HUDEP-2 (cell line): ENCODE measurements at regions not wholly inside any gene's neighbourhood (a gene's known extent, or its start where the extent isn't known, plus 50 kb on each side); places are given as distances from the start of the nearest gene placed in this dataset.
"Not testable (repeated sequence)": the region's sequence is repeated elsewhere in the genome, so short reads cannot be mapped to it uniquely, and the experiment has no call there.

Source experiments
- DNase-seq, 76 experiments: peaks; one replicate each; lab custom pipeline; 2025; ENCODE audit not compliant: unreplicated experiment in 76 of 76; lab: John Stamatoyannopoulos, UW

GRCh38 chr5:168123631-168124528 lies 167.6 kb upstream of the WWC1 start:
- DNase-seq: no peak

DNA sequence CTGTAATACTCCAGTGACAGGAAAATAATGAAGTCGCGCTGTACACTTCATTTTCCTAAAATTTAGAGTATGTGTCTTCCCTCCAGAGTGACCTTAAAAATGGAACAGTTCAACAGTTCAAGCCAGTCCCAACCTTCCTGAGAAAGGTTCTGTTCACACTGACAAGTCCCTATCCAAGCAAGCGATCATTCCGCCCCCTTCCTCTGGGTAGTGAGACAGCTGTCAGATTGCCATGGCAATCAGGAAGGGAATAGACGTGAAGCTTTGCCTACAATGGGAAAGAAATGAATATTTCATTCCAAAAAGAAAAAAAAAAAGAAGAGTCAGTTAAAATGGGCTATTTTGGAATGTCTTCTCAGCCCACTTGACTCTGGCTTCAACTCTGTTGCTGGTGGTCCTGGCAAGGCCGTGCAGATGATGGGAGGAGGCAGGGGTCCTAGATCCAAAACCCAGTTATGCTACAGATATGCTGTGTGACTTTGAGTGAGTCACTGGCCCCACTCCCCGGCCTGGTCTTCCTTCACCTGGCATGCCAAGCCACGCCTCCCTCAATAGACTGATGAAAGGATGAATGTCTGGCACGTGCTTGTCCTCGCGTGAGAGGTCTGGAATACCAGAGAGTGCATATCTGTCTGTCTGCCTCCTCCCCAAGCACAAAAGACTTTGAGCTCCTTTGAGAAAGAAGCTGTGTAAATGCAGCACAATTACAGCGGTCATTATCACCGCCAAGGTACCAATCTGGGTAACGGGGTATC lies 165.8 kb upstream of the WWC1 start:
- DNase-seq: no peak

- DNase-seq: no peak
These were observed 164.8 kb upstream of the WWC1 start for GRCh38 chr5:168126606-168127005.

DNA sequence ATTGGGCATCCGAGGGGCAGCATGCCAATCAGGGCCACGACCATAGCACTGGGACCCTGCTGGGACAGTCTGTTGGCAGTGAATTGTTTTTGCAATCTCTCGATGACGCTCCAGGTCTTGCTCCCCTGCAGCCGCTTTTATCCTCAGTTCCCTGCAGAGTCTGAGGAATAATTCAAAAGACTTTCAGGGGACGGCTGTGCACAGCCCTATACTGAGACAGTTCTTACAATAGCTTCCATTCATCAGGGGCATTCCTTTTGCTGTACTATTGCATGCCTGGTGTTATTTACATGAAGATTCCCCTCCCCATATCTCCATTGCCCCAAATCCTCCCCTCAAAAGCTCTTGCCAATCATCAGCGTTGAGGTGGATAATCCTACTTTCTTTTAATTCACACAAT lies 163.3 kb upstream of the WWC1 start:
- DNase-seq: no peak

DNA sequence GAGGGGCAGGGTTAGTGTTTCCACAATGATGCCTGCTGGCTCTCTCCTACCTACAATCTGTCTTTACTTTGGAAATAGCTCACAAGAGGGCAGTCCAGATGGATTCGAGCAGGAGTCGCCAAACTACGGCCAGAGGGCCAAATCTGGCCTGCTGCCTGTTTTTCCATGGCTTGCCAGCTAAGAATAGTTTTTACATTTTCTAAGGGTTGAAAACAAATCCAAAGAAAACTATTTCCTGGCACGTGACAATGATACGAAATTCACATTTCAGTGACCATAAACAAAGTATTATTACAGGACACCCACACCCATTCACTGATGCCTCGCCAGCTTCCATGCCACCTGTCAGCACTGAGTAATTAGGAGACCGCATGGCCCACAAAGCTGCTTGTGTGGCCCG lies 162.9 kb upstream of the WWC1 start:
- no peak for DNase-seq

DNA sequence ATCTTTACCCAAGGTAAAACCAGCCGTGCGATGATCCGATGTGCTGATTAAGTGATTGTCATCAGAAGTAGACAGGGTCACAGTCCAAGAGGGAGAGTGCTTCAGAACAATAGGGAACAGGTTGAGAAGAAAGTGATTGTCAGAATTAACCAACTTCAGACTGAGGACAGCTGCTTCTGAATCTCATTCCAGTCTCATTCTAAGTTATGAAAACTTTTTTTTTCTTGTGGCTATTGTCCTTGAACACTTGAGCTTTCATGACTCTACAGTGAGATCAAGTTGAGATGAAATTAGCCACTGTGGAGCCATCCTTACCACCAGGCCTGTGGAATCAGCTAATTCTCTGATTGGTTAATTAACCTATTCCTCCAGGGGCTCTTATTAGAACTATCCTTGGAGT lies 159.9 kb upstream of the WWC1 start:
- no peak for DNase-seq

GRCh38 chr5:168132241-168132641 lies 159.2 kb upstream of the WWC1 start:
- no peak for DNase-seq

DNA sequence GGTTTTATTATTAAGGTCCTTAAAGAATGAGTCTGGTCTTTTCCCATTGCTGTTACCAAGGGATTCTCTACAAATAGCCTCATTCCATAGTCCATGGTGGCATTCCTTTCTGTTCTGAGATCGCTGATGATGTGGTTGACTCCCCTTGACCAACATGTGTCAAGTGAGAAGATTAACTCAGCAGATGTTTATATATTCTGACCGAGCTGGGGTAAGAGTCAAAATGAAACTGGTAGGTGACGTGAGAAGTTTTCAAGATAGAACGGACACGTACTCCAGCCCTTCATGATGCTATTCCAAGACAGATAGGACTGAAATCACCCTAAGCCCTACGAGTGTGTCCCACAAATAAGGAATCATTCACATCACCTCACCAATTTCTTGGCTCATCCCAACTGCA lies 155.5 kb upstream of the WWC1 start:
- no peak for DNase-seq

GRCh38 chr5:168136340-168136739 lies 155.1 kb upstream of the WWC1 start:
- no peak for DNase-seq

GRCh38 chr5:168137265-168137664 lies 154.2 kb upstream of the WWC1 start:
- DNase-seq: no peak

DNA sequence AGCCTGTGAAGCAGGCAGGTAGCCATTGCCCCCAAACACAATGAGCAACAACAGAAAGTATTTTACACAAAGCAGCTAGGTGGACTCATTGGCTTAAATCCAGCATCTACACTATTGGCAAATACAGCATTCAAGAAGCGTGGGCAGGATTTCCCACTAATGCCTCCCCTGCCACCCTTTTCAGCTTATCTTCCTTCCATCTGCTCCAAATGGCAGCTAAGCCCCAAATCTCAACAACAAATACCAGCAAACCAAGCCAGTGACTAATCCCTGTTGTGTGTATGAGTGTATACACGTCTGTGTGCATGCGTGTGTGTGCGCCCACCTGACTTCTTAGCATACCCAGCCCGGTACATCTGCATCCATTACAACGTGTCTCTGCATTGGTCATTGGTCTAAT lies 151.2 kb upstream of the WWC1 start:
- DNase-seq: no peak

GRCh38 chr5:168142402-168142801 lies 149.0 kb upstream of the WWC1 start:
- no peak for DNase-seq

DNA sequence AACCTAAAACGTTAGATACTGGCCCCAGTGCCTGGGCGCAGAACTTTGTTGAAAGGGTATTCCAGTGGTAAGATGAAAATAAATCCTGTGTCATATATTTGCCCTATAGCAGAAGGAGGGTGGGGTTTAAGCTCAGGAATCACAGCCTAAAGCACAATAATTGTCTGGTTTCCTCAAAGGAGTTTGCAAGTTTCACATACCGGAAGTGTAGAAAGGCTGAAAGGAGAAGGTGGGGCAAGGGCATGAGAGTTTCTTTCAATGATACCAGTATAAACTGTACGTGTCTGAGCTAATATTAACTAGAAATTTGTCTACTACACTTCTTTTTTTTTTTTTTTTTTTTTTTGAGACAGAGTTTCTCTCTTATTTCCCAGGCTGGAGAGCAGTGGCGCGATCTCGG lies 147.9 kb upstream of the WWC1 start:
- not testable (repeated sequence) for DNase-seq

DNA sequence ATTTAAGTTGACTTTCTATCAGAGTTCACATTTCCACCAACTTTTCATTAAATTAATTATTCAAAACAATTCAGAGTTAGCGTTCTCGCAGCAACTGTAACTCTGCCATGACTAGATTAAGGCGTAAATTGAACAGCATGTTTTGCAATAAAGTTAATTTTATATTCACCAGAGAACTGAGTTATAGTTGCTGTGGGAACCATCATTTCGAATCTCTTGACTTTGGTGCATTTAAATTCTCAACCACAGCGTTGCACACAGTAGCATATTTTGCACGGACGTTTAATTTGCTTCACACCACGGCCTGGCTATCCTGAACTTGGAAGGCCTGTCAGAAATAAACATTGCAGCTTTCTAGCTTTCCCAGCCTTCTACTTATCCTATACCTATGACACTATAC lies 144.3 kb upstream of the WWC1 start:
- no peak for DNase-seq

DNA sequence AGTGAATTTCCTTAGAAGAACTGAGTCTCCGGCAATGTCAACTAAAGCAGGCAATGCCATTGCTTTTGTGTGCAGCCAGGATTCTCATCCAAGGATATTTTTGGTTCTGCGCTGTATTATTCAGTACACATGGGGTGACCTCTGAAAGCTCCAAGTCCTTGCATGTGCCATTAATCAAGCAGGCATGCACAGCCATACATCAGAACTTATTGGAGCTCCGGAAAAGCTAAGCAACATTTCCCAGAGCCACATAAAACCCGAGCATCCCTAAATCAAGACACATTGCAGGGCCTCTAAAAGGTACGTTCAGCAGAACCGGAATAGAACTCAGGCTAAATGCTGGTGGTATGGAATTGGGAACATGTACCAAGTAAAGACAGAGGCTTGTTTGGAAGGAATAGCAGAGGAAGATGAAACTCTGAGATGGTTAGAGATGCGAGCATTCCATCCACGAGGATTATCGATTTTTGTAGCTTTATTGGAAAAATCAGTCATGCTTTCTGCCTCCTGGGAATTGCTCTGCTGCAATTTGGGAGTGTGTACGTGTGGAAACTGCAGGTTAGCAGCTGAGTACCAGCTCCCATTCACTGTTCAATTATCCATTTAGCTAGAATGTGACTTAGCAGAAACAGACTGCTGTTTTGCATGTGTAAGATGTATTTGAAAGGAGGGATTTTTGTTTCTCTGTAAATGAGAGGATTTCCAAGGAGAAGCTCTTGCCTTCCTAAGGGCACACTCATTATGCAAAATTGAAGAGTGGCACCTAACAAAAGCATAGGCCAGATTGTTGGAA lies 143.7 kb upstream of the WWC1 start:
- DNase-seq: no peak

DNA sequence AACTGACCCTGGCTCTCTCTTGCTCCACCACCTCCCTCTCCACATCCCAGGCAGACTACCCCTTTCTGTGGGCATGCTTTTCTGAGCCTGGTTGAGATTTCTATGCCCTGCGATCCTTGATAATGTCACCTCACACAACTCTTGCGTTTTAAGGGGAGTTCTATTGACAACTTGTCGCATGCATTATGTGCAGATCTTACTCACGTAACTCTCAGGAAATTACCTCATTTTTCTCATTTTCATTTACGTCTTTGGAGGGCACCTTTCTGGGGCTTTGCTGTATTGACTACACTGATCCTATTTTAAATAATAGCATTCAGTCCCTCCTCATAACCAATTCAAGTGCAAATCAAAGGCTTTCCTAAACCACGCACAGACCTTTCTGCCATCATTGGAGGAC lies 140.4 kb upstream of the WWC1 start:
- no peak for DNase-seq

DNA sequence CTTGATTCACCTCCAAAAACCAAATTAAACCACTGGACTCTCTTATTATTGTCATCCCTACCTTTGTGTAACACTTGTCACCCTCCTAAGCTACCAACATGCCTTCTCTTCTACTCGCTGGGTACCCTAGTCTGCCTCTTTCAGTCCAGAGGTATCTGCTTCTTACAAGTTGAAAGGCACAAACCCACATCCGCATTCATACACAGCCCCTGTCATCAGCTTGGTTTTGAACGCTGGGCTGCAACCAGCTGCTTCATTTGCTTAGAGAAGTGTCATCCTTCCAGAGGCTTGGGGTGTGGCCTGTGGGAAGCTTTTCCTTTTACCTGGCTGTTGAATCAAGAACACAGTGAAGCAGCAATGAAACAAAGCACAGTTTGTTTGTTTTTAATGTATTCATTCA lies 138.8 kb upstream of the WWC1 start:
- no peak for DNase-seq

DNA sequence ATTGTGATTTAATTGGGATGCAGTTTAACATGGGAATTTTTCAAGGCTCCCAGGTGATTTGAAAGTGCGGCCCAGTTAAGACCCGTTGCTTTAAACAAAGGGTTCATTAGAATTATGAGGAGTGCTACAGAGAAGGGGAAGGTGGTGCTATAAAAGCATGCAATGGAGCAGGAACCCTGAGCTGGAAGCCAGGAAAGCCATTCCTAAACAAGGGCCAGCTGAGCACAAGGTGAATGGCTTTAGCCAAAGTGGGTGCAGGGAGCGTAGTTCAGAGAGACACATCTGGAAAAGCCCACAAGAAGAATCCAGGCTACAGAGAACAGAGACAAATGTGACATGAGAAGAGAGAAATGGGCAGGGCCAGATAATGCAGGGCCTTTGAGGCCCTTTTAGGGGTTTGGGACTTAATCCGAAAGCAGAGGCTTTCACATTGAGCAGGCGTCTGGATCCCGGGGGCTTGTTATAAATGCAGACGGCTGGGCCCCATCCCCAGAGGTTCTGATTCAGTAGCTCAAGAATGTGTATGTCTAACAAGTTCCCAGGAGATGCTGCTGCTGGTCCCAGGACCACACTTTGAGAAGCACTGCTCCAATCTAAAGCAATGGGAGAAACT lies 138.1 kb upstream of the WWC1 start:
- no peak for DNase-seq

GRCh38 chr5:168153876-168154270 lies 137.6 kb upstream of the WWC1 start:
- DNase-seq: no peak

DNA sequence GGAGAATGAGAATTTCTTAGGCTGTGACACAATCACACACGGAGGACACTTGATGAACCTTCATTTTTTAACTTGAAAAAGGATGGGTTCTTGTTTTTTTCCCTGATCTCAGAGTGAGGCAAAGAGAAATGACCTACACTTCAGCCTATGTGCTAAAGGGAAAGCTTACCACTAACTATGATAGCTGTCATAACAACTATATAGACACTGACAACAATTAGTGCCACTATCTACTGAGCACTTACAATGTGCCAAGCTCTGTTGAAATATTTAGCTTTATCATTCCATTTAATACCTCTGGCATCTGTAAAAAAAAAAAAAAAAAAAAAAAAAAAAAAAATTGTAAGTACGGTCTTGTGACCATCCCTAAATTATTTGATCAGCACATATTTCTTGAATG lies 135.9 kb upstream of the WWC1 start:
- no peak for DNase-seq

DNA sequence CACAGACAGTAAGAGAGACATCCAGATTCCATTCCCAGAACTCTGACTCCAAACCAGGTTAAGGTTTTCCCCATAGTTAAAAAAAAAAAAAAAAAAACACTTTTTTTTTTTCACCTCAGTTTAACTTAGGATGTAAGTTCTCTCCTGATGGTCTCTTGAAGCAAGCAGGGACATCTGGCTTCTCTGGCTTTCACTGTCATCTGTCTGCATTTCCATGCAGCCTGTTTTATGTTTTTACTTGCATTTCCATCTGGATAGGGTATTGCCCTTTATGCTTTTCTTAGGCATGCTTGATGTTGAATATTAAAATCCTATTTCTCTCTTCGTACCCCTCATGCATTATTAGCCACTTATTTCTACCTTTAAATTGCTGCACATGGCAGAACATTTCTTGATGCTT lies 135.3 kb upstream of the WWC1 start:
- no peak for DNase-seq
